ENCODE measurements at regions not wholly inside any gene's neighbourhood (a gene's known extent, or its start where the extent isn't known, plus 50 kb on each side); places are given as distances from the start of the nearest gene placed in this dataset.

- Histone ChIP-seq H3K4me1 (no peaks in the 10 kb centered on the region), H3K27ac (no peak overlapping the region)
These were observed 278.7 kb downstream of the RCHY1 start for GRCh38 chr4:75235359-75235951.

DNA sequence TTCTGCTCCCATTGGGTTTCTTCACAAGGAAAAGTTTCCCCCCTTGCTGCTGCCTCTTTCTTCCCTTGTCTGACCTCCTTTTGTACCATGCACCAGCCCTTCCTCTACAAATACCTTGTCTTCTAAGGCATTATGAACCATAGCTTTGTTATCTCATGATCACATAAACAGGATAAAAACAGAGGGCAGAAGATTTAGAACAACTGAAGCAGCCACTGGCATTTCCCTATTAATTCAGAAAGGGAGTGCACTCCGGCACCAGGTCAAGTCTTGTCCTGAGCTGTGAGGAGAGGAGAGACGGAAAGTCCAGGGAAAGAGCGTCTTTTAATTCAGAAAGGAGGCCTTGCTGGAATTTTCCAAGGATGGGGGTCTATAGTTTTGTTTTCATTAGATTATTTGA lies 281.7 kb downstream of the RCHY1 start:
- no peak overlapping the region for H3K4me3 ChIP-seq
- H3K4me1 ChIP-seq = no peaks in the 10 kb centered on the region
- no peaks in the 10 kb centered on the region for H3K36me3 ChIP-seq
- no peaks in the 10 kb centered on the region for H3K27me3 ChIP-seq
- no peaks in the 10 kb centered on the region for H3K9me3 ChIP-seq
- no peak for DNase-seq
- no peak overlapping the region for H3K27ac ChIP-seq
- intact Hi-C loops (cut with DNase I; ENCODE audit: low total_unique reads) = no loop called here
- TF ChIP-seq, protein P1, sequence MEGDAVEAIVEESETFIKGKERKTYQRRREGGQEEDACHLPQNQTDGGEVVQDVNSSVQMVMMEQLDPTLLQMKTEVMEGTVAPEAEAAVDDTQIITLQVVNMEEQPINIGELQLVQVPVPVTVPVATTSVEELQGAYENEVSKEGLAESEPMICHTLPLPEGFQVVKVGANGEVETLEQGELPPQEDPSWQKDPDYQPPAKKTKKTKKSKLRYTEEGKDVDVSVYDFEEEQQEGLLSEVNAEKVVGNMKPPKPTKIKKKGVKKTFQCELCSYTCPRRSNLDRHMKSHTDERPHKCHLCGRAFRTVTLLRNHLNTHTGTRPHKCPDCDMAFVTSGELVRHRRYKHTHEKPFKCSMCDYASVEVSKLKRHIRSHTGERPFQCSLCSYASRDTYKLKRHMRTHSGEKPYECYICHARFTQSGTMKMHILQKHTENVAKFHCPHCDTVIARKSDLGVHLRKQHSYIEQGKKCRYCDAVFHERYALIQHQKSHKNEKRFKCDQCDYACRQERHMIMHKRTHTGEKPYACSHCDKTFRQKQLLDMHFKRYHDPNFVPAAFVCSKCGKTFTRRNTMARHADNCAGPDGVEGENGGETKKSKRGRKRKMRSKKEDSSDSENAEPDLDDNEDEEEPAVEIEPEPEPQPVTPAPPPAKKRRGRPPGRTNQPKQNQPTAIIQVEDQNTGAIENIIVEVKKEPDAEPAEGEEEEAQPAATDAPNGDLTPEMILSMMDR (IDR thresholded peaks at IDR 0.05) = no peak

More at GRCh38 chr4:75235359-75235951, 278.7 kb downstream of the RCHY1 start:
- Histone ChIP-seq H3K27me3 (no peaks in the 10 kb centered on the region), H3K9me3 (no peaks in the 10 kb centered on the region), H3K4me3 (no peak overlapping the region), H3K36me3 (no peaks in the 10 kb centered on the region)
- TF ChIP-seq, protein P1 (IDR thresholded peaks at IDR 0.05) = no peak
- intact Hi-C loops (cut with DNase I; ENCODE audit: low total_unique reads) = no loop called here
- no peak for DNase-seq

DNA sequence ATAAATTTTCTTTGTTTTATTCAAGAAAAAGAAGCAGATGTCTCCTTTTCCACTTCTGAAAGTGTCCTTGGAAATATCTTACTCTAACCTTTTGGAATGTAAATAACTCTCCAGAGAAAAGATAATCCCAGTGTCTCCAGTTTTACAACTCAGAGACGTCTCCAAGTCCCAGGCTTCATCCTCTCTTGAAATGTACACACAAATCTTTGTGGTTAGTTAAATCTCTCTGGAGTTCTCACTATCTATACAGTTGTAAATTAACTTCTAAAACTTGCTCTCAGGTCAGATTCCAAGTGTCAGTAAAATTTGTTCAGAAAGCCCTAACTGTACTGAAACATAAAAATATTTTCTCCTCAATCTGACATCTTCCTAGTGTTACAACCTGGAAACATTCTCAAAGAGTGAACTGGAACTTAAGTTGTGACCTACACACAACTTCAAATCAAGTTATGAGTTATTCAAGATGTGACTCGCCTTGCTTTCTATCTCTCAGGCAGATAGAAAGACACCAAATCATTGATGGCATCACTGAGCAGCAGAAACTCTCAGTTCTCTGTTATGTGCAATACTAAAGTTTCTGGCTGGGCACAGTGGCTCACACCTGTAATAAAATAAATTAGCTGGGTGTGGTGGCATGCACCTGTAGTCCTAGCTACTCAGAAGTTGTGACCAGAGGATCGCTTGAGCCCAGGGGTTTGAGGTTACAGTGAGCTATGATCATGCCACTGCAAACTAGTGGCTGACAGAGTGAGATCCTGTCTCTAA lies 284.2 kb downstream of the RCHY1 start:
- H3K27ac ChIP-seq = no peak overlapping the region
- H3K4me1 ChIP-seq = no peaks in the 10 kb centered on the region
- peaks cover 0 to 4% (median 0%) of the 10 kb centered on the region in 3 donors for H3K9me3 ChIP-seq
- no peaks in the 10 kb centered on the region for H3K27me3 ChIP-seq
- intact Hi-C loops (cut with DNase I; ENCODE audit: low total_unique reads) = no loop called here
- no peak overlapping the region for H3K4me3 ChIP-seq
- DNase-seq = no peak
- TF ChIP-seq, protein P1 (IDR thresholded peaks at IDR 0.05) = no peak
- H3K36me3 ChIP-seq = no peaks in the 10 kb centered on the region

- intact Hi-C loops (cut with DNase I; ENCODE audit: low total_unique reads) = no loop called here
- H3K9me3 ChIP-seq = no peaks in the 10 kb centered on the region
- TF ChIP-seq, protein P1 (IDR thresholded peaks at IDR 0.05) = no peak
- no peak for DNase-seq
- H3K27me3 ChIP-seq = no peaks in the 10 kb centered on the region
- H3K4me1 ChIP-seq = no peaks in the 10 kb centered on the region
- H3K27ac ChIP-seq = no peak overlapping the region
- H3K36me3 ChIP-seq = no peaks in the 10 kb centered on the region
- H3K4me3 ChIP-seq = no peak overlapping the region
These were observed 280.6 kb downstream of the PARM1 start for GRCh38 chr4:75213480-75213879.

DNA sequence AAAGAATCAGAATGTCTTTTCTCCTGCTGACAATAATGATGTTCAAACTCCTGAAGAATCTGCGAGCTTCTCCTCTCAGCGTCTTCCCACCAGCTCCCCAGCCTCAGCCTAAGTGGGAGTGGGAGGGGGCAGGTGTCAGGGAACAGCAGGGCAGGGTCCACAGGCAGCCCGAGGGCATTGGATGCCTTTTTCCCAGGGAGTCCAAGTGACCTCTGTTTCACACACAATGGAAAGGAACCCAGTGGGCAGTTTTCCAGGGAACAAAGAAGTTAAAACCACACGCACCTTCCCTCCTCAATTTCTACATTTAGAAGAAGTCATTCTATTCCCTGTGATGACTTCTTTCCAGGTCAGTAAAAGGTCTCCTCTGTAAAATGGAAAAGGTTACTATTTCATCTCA lies 278.5 kb downstream of the PARM1 start:
- H3K4me1 ChIP-seq = no peaks in the 10 kb centered on the region
- H3K36me3 ChIP-seq = no peaks in the 10 kb centered on the region
- H3K4me3 ChIP-seq = no peak overlapping the region
- DNase-seq = no peak
- no peaks in the 10 kb centered on the region for H3K27me3 ChIP-seq
- intact Hi-C loops (cut with DNase I; ENCODE audit: low total_unique reads) = no loop called here
- no peaks in the 10 kb centered on the region for H3K9me3 ChIP-seq
- TF ChIP-seq, protein P1 (IDR thresholded peaks at IDR 0.05) = no peak
- H3K27ac ChIP-seq = no peak overlapping the region
